BLaER1 treated with 17β-estradiol and CSF1 and Interleukin-3, amounts not matched to agents 10 nM and 100 nM (cell line): ENCODE measurements at regions not wholly inside any gene's neighbourhood (a gene's known extent, or its start where the extent isn't known, plus 50 kb on each side); places are given as distances from the start of the nearest gene placed in this dataset.
"Not testable (repeated sequence)": the region's sequence is repeated elsewhere in the genome, so short reads cannot be mapped to it uniquely, and the experiment has no call there.

ENCODE experiments used
- H3K27ac ChIP-seq, 11 experiments: shearing (Covaris generic); formaldehyde crosslinking; 2 replicates each; pipeline ENCODE4 v1.8.1; 2022
- H3K27me3 ChIP-seq, 11 experiments: shearing (Covaris generic); formaldehyde crosslinking; 2 replicates each; pipeline ENCODE4 v1.8.1; 2022
- H3K36me3 ChIP-seq, 11 experiments: shearing (Covaris generic); formaldehyde crosslinking; 2 replicates each; pipeline ENCODE4 v1.8.1; 2022
- H3K4me1 ChIP-seq, 10 experiments: shearing (Covaris generic); formaldehyde crosslinking; 2 replicates each; pipeline ENCODE4 v1.8.1; 2022
- H3K4me2 ChIP-seq, 11 experiments: shearing (Covaris generic); formaldehyde crosslinking; 2 replicates each; pipeline ENCODE4 v1.8.1; 2022
- H3K4me3 ChIP-seq, 10 experiments: shearing (Covaris generic); formaldehyde crosslinking; 2 replicates each; pipeline ENCODE4 v1.8.1; 2022
- H3K9ac ChIP-seq, 11 experiments: shearing (Covaris generic); formaldehyde crosslinking; 2 replicates each; pipeline ENCODE4 v1.8.1; 2022
- H3K9me3 ChIP-seq, 11 experiments: shearing (Covaris generic); formaldehyde crosslinking; replicated peaks in 1 of 11; 2 replicates each; pipeline ENCODE4 v1.8.1; 2022
- H4K20me1 ChIP-seq, 11 experiments: shearing (Covaris generic); formaldehyde crosslinking; 2 replicates each; pipeline ENCODE4 v1.8.1; 2022
- Cebpa-rat ChIP-seq, 11 experiments: shearing (Covaris generic); IDR thresholded peaks; 2 replicates each; pipeline ENCODE4 v1.8.1; 2022

DNA sequence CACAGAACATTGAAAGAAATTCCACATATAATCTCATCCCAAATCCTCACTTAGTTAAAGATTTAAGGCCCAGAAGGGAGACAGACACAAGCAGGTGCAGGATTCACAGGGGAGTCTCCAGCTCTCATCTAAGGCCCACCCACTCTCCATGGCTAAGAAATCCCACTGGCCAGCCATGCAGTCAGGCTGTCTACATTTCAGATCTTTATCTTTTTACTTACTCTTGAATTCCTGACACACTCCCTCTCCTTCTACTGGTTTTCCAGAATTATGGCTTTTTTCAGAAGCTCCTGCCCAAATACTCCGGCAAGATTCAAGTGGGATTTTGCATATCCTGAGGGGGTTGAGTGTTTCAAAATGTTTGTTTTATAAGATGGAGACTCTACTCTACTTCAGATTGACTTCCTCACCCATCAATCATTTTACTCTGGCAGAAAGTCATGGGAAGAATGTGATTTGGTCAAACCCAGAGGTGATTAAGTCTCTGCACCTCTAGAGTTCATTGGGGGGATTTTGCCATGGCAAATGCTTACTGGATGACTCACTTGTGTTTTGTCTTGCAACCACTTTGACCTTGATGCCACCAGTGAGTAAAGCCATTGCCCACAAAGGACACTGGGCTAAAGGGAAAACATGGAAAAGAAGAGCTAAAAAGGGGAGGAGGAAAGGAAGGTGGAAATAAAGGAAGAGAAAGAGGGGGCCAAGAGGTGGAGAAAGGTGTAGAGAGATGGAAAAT, 688.8 kb upstream of the SALL1 start:
- H3K4me2 ChIP-seq: no peak overlapping the region
- TF ChIP-seq Cebpa-rat (IDR thresholded peaks at IDR 0.05): no peak
- H3K36me3 ChIP-seq: no peaks in the 10 kb centered on the region
- no peaks in the 10 kb centered on the region for H3K27me3 ChIP-seq
- H3K4me3 ChIP-seq: no peak overlapping the region
- H3K9me3 ChIP-seq: no peaks in the 10 kb centered on the region
- no peaks in the 10 kb centered on the region for H4K20me1 ChIP-seq
- H3K27ac ChIP-seq: no peak overlapping the region
- H3K4me1 ChIP-seq: no peaks in the 10 kb centered on the region
- H3K9ac ChIP-seq: no peak overlapping the region

DNA sequence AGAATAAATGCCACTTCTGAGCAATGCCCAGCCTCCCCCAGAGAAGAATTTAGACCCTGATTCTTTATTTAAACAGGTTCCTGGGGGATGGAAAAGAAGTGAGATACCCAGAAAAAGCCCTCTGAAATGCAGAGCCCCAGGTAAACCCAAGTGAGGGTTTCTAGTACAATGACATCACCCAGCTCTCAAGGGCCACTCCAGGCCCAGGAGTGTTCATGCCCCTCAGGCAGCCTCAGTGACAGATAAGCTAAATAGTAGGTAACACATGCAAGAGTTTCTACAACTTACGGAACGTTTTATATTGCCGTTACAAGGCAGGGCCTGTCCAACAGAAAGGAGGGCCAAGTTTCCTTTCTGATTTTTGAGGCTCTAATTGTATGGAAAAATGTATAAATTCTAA, 683.7 kb upstream of the SALL1 start:
- H4K20me1 ChIP-seq: no peaks in the 10 kb centered on the region
- no peak overlapping the region for H3K4me3 ChIP-seq
- H3K9me3 ChIP-seq: no peaks in the 10 kb centered on the region
- H3K27me3 ChIP-seq: no peaks in the 10 kb centered on the region
- no peak for TF ChIP-seq Cebpa-rat (IDR thresholded peaks at IDR 0.05)
- no peaks in the 10 kb centered on the region for H3K4me1 ChIP-seq
- no peak overlapping the region for H3K9ac ChIP-seq
- H3K27ac ChIP-seq: no peak overlapping the region
- H3K36me3 ChIP-seq: no peaks in the 10 kb centered on the region
- H3K4me2 ChIP-seq: no peak overlapping the region

DNA sequence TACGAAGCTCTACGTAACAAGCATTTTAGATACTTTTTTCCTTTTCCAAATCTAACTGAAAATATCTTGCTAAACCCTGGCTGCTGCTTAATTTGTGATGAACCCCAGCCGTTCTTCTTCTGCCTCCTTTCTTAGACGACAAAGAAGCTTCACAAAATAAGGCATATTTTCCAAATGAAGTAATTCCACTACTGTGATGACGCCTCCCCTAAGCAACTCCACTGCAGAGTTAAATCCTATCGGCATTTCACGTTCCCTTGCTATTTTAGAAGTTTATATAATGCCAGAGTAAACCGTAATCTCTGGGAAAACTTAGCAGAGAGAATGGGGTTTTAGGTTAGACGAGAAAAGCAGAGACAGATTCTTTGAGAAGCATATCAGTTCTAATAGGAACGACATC, 683.1 kb upstream of the SALL1 start:
- Histone ChIP-seq H3K9ac (no peak overlapping the region), H3K27ac (no peak overlapping the region), H3K4me3 (no peak overlapping the region), H3K4me2 (no peak overlapping the region), H4K20me1 (no peaks in the 10 kb centered on the region), H3K27me3 (no peaks in the 10 kb centered on the region), H3K9me3 (no peaks in the 10 kb centered on the region), H3K4me1 (no peaks in the 10 kb centered on the region), H3K36me3 (no peaks in the 10 kb centered on the region)
- no peak for TF ChIP-seq Cebpa-rat (IDR thresholded peaks at IDR 0.05)

DNA sequence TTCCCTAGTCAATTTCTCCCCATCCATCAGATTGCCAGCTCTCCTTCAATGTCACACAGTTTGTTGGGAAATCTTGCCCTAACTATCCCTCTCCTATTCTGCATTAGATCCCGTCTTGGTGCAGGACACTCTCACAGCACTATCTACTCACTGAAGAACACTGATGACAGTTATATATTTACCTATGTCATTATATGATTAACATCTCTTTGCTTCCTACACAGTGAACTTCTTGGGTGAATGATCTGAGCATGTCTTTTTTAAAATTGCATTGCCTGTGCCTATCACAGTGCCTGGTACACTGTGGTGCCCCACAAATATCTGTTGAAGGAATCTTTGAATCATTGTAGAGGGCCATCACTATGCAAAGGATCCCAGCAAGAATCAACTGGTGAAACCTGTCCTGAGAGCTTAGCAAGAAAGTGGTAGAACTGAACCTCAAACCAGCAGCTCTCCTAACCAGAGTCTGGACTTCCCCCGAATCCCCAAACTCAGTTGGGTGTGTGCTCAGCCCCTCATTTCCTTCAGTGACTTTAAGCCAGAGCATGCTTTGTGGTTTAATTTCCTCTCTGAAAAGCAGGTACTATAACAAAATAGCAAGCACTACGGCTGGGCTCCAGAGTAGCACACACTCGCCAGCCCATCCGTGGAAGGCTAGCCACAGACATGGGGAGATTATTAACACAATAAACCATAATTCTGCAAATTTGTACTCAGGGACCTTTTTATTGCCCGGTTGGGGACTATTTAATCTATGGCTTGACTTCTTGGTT, 680.7 kb upstream of the SALL1 start:
- no peak for TF ChIP-seq Cebpa-rat (IDR thresholded peaks at IDR 0.05)
- H3K27ac ChIP-seq: no peak overlapping the region
- no peak overlapping the region for H3K9ac ChIP-seq
- no peaks in the 10 kb centered on the region for H3K27me3 ChIP-seq
- no peaks in the 10 kb centered on the region for H3K4me1 ChIP-seq
- no peaks in the 10 kb centered on the region for H4K20me1 ChIP-seq
- no peaks in the 10 kb centered on the region for H3K36me3 ChIP-seq
- no peak overlapping the region for H3K4me2 ChIP-seq
- H3K4me3 ChIP-seq: no peak overlapping the region
- H3K9me3 ChIP-seq: no peaks in the 10 kb centered on the region

DNA sequence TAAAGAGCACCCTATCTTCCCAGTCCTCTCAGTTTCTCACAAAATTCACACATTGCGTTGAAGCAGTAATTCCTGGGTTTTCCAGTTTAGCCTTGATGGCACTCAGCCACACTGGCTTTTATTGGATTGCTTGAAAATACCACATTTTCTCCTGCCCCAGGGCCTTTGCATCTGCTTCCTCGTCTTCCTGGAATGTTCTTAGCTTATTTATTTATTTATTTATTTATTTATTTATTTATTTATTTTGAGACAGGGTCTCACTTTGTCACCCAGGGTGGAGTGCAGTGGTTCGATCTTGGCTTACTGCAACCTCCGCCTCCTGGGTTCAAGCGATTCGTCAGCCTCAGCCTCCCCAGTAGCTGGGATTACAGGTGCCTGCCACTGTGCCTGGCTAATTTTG, 680.0 kb upstream of the SALL1 start:
- not testable (repeated sequence) for H4K20me1 ChIP-seq, H3K4me1 ChIP-seq, H3K9ac ChIP-seq, H3K36me3 ChIP-seq, H3K27me3 ChIP-seq, H3K9me3 ChIP-seq, H3K4me2 ChIP-seq, H3K27ac ChIP-seq, H3K4me3 ChIP-seq

DNA sequence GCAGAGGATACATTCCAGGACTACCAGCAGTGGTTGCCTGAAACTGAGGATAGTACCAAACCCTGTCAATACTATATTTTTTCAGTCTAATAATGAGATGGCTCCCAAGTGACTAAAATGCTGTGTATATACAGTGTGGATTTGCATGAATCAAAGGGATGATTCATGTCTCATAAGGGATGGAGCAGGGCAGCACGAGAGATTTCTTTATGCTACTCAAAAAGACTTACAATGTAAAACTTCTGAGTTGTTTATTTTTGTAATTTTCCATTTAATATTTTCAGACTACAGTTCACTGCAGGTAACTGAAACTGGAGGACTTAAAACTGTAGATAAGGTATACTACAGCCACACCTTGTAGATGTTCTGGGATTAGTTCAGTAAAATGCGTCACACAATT, 674.7 kb upstream of the SALL1 start:
- no peak for TF ChIP-seq Cebpa-rat (IDR thresholded peaks at IDR 0.05)
- no peak overlapping the region for H3K9ac ChIP-seq
- H3K4me3 ChIP-seq: no peak overlapping the region
- no peaks in the 10 kb centered on the region for H3K9me3 ChIP-seq
- no peak overlapping the region for H3K27ac ChIP-seq
- H3K27me3 ChIP-seq: no peaks in the 10 kb centered on the region
- H3K4me2 ChIP-seq: no peak overlapping the region
- H4K20me1 ChIP-seq: no peaks in the 10 kb centered on the region
- no peaks in the 10 kb centered on the region for H3K36me3 ChIP-seq
- H3K4me1 ChIP-seq: peaks cover 0 to 9% (median 2%) of the 10 kb centered on the region in 10 experiments; a peak in 5 of 20 replicates

DNA sequence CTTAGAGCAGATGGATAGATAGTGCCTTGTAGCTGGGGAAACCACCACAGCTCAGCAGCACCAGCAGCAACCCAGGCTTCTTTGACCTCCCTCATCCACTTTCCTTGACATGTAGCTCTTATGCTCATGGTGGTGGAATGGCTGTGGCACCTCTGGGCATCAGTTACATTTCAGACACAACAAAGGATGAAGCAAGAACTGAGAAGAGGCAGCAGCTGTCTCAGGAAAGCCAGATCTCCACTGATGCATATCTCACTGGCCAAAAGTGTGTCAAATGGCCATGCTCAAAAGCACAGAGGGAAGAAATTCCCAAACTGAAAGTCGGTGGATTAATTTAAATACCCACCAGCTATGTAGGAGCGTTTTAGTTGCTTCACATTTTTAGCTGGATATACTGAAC, 671.4 kb upstream of the SALL1 start:
- Histone ChIP-seq H3K4me3 (no peak overlapping the region), H3K4me1 (peaks cover 0 to 9% (median 2%) of the 10 kb centered on the region in 10 experiments; a peak in 5 of 20 replicates), H3K27me3 (no peaks in the 10 kb centered on the region), H3K27ac (no peak overlapping the region), H3K36me3 (no peaks in the 10 kb centered on the region), H4K20me1 (no peaks in the 10 kb centered on the region), H3K9ac (no peak overlapping the region), H3K9me3 (no peaks in the 10 kb centered on the region), H3K4me2 (peak overlapping the region in 4 of 11 experiments; percentile 4 to 23 (median 20); a peak in 6 of 22 replicates)
- no peak for TF ChIP-seq Cebpa-rat (IDR thresholded peaks at IDR 0.05)

DNA sequence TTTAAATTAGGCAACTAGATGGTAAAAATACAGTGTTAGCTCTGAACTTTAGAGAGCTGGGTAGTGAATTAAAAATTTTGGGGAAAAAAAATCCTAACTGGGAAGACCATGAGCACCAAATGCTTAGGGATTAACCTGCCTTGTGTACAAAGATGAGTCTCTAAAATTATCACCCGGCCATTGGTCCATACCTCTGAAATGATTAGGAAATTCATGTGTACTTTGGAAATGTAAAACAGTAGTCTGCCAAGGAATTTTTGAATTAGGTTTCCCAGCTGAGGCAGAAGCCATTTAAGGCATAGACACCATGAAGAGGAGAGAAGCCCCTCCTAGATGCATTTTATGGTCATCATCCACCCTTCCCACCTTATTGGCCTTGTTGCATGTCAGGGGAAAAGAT, 670.5 kb upstream of the SALL1 start:
- no peaks in the 10 kb centered on the region for H3K36me3 ChIP-seq
- H3K4me3 ChIP-seq: no peak overlapping the region
- no peaks in the 10 kb centered on the region for H3K27me3 ChIP-seq
- no peak overlapping the region for H3K9ac ChIP-seq
- no peaks in the 10 kb centered on the region for H3K9me3 ChIP-seq
- TF ChIP-seq Cebpa-rat (IDR thresholded peaks at IDR 0.05): no peak
- H3K27ac ChIP-seq: no peak overlapping the region
- no peak overlapping the region for H3K4me2 ChIP-seq
- peaks cover 0 to 9% (median 2%) of the 10 kb centered on the region in 10 experiments; a peak in 5 of 20 replicates for H3K4me1 ChIP-seq
- H4K20me1 ChIP-seq: no peaks in the 10 kb centered on the region

DNA sequence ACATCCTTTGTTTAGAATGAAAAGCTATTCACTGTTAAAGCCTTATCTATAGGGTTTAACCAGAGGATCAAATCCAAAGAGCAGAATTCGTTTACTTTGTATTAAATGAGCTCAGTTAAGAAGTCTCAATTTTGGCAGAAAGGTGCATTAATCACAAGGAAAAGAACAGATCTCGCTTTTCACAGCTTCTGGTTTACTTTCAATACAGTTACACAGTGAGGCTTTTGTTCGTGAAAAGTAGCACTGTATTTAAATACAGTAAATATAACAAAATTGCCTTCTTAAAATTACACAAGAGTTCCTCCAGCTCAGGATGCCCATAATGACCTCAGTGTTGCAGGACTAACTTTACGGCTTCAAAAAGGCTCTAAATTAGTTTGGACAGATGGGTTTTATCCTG, 669.1 kb upstream of the SALL1 start:
- Histone ChIP-seq H3K4me2 (no peak overlapping the region), H3K4me3 (no peak overlapping the region), H4K20me1 (no peaks in the 10 kb centered on the region), H3K9me3 (no peaks in the 10 kb centered on the region), H3K36me3 (no peaks in the 10 kb centered on the region), H3K9ac (no peak overlapping the region), H3K27me3 (no peaks in the 10 kb centered on the region), H3K27ac (no peak overlapping the region), H3K4me1 (peaks cover 0 to 9% (median 2%) of the 10 kb centered on the region in 10 experiments; a peak in 5 of 20 replicates)
- TF ChIP-seq Cebpa-rat (IDR thresholded peaks at IDR 0.05): no peak
